ENCODE measurements at regions not wholly inside any gene's neighbourhood (a gene's known extent, or its start where the extent isn't known, plus 50 kb on each side); places are given as distances from the start of the nearest gene placed in this dataset.
"Not testable (repeated sequence)": the region's sequence is repeated elsewhere in the genome, so short reads cannot be mapped to it uniquely, and the experiment has no call there.

DNA sequence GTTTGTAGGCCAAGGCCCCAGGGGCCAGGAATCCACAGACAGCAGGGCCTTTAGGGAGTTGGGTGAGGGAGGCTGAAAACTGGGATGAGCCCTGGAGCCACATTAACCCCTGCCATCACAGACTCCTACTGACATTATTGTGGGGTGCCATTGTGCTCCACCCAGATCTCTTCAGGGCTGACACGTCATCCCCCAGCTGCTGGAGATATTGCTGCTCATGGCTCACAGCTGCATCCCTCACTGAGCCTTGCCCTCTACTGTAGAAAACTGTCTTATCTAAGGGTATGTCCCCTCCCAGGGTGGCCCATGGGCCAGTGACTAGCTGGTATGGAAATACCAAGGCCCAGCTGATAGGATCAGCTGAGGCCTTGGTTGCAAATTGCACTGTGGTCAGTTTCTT is 87.3 kb upstream of the PRR23C start:
- FAIRE-seq (no peak), DNase-seq (ENCODE audit: insufficient read length, low spot score) (no peak)

DNA sequence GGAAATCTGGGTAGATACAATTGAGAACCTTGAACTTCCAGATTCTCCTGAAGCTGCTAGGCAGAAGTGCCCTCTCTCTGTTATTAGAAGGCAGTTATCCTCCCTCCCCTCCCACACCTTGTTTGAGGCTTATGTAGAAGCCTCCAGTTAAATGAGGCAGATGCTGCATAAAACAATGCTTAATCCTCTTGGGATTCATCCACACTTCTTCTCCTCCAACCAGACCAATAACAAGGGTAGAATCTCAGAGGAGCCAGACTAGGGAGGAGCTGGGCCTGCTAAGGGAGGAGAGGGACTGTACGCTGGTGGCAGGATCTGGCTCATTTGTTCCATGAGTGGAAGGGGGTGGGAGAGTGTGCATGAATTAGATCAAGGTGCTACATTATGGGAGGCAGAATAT is 88.3 kb upstream of the PRR23C start:
- no peak for FAIRE-seq
- DNase-seq (ENCODE audit: insufficient read length, low spot score): no peak

DNA sequence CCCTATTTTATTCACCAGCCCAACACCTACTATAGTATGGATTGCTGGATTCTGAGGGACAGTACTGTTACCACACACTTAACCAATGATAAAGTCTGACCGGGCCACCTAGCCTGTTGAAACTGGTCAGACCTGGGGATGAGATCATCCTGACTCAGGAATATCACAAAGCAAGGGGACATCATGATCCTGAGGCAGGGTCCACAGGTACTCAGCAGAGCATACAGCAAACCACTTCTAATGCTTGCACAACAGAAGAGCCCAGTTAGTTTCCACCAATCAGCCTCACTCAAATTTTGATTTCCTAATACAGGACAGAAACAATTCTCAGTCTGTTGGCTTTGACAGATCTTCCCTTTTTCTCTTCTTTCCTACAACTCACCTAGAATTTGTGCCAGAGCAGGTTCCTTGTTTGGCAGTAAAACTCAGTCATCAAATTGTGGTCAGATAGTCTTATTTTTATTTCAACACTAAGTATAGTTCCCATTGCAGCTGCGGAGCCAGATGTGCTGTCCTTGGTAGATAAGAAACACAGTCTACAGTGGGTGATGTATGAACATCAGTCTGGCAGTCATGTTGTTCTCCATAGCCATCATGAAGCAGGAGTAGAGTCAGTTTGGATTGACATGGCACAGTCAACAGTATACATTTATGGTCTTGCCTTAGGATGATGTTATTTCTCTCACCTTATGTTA is 90.1 kb upstream of the PRR23C start:
- FAIRE-seq: no peak
- no peak for DNase-seq (ENCODE audit: insufficient read length, low spot score)

DNA sequence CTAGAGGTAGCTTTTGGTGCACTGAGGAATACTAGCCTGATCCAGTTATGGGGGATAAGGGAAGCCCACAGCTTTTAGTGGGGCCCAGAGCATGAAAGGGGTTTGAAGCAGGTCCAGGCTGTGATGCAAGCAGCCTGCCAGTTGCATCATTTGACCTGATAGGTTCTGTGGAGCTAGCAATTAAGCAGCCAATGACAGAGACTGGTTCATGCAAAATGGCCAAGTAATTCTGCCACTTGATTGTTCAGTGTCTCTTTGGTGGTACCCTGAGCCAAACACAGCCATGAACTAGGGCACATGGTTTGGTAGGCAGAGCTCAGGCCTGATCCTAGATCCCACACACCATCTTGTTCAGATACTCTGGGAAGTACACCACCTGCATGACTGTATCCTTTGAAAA is 91.0 kb upstream of the PRR23C start:
- no peak for DNase-seq (ENCODE audit: insufficient read length, low spot score)
- FAIRE-seq: no peak

DNA sequence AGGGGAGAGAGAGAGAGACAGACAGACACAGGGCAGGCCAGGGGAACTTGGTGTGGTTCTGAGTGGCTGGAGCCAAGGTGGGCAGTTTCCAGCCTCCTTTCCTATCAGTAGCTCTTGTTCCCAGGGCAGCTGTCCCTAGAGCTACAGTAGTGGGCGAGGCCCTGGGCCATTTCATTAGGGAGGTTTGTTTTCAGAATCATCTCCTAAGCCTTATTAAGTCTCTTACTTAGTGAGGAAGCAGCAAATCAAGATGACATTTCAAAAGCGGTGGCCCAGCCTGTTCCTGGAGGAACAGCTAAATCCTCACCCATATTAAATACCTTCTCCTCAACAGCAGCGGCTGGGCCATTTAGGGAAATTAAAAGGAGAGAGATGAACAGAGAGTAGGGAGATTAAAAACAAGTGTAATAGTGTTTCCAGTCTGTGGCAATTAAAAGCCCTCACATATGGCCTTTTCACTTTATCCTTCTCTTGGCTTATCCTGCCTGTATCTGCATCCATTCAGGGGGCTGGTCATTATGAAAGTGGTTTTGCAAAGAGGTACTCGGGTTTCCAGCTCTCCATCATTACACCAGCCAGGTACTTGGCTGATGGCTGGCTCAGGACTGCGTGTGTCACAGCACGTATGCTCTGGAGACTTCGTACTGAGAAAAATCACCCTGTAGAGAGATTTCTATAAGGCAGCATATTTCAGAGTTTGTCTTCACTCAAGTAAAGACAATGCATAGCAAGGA is 91.9 kb upstream of the PRR23C start:
- DNase-seq (ENCODE audit: insufficient read length, low spot score) (no peak), FAIRE-seq (no peak)

DNA sequence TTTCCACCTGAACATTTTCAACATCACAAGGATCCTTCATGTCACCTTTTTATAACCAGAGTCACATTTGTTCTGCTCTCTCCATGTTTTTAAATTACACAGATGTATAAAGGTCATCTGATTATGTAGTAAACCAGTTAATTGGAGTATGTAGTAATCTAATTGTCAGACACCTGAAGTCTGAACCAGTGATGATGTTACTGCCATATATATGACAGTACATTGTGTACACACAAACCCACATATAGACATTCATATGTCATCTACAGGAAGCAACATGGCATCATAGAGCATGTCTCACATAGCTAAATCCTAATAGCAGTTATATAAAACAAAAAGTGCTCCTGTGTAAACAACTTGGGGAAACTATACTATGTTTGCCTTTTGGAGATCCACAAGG is 95.9 kb upstream of the PRR23C start:
- DNase-seq (ENCODE audit: insufficient read length, low spot score): no peak
- FAIRE-seq: no peak

DNA sequence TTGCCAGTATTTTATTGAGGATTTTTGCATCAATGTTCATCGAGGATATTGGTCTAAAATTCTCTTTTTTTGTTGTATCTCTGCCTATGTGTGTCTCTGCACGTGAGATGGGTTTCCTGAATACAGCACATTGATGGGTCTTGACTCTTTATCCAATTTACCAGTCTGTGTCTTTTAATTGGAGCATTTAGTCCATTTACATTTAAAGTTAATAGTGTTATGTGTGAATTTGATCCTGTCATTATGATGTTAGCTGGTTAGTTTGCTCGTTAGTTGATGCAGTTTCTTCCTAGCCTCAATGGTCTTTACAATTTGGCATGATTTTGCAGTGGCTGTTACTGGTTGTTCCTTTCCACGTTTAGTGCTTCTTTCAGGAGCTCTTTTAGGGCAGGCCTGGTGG is 101.3 kb upstream of the PRR23C start:
- FAIRE-seq; DNase-seq (ENCODE audit: insufficient read length, low spot score): not testable (repeated sequence)

DNA sequence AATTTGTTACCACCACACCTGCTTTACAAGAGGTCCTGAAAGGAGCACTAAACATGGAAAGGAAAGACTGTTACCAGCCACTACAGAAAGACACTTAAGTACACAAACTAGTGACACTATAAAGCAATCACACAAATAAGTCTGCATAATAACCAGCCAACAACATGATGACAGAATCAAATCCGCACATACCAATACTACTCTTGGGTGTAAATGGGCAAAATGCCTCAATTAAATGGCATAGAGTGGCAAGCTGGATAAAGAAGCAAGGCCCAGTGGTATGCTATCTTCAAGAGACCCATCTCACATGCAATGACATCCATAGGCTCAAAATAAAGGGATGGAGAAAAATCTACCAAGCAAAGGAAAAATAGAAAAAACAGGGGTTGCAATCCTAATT is 106.8 kb upstream of the PRR23C start:
- DNase-seq (ENCODE audit: insufficient read length, low spot score): no peak
- no peak for FAIRE-seq

DNA sequence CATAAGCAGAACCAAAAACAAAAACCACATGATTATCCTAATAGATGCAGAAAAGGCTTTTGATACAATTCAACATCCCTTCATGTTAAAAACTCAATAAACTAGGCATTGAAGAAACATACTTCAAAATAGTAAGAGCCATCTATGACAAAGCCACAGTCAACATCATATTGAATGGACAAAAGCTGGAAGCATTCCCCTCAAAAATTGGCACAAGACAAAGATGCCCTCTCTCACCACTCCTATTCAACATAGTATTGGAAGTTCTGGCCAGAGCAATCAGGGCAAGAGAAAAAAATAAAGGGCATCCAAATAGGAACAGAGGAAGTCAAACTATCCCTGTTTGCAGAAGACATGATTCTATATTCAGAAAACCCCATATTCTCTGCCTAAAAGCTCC is 108.7 kb upstream of the PRR23C start:
- DNase-seq (ENCODE audit: insufficient read length, low spot score); FAIRE-seq: not testable (repeated sequence)

DNA sequence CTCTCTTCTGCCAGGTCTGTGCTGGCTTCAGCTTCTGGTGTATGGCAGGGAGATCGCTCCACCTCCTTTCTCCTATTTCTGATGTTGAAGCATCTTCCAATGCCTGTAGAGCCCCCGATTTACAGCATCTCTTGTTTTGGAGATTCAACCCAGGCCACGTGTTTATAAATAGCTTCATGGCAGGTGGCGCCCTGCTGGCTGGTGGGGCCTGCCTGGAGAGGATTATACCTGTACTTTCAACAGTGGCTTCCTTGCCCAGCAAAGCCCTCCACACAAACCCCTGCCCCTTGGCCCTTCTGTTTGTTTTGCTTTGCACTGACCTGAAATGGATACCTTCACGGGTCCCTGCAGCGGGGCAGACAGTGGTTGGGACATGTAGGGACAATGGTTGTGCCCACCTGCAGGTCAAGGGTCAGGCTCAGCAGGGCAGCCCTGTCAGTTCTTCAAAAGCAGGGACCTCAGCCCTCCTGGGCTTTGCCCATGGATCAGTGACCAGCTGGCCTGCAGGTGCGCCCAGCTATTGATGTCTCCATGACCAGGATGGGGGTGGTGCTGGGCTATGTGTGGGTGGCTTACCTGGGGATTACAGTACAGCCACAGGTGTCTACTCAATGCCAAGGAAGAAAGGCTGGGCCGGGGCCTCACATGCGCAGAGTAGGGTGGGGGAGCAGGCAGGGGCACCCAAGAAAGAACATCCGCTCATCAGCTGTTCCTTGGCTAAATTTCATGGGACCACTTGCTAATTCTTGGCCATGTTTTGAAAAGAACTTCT is 112.7 kb upstream of the PRR23C start:
- no peak for FAIRE-seq
- DNase-seq (ENCODE audit: insufficient read length, low spot score): no peak

DNA sequence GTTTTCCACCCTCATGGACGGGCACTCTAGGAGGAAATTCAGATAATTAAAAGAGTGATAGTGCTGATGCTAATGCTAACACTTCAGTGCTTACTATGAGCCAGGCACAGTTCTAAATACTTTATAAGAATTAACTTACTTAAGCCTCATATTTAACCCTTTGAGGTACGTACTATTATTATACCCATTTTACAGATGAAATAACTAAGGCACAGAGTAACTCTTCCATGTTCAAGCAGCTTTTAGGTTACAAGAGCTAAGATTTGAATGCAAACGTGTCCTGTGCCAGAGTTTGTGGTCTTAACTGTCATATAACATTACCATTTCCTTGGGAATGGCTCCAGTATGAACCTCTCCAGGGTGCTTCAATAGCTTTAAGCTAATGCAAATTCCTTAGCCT is 114.7 kb upstream of the PRR23C start:
- DNase-seq (ENCODE audit: insufficient read length, low spot score) (no peak), FAIRE-seq (no peak)

DNA sequence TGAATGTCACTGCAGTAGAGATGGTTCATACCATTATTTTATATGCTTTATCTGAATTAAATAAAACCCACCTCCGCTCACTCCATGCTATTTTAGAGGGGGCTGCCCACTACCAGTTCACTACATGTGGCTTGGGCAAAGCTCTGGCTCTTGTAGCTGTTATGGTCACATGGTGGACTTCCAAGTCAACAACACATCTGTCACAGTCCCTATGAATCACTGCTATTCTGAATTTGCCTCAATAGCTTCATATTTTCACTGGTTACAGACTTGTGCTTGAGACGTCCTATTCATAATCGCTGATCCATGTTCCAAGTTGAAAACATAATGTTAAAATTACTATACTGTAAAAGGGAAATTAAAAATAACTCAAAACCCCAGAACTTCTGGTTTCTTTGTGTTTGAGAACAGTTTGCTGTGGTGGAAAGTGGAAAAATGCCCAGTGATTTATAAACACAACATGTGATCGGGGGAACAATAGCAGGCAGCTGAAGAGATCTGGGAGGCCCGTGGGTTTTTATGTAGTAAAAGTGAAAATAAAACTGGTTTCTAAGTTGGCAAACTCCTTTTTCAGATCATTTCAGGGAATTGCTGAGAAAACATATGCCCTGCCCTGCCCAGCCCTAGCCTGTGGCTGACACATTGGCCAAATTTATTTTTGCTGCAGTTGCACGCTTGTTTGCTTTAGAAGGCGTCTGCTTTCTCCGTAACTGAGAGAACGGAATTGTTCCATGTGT is 128.8 kb upstream of the PRR23C start:
- FAIRE-seq: no peak
- DNase-seq (ENCODE audit: insufficient read length, low spot score): no peak

DNA sequence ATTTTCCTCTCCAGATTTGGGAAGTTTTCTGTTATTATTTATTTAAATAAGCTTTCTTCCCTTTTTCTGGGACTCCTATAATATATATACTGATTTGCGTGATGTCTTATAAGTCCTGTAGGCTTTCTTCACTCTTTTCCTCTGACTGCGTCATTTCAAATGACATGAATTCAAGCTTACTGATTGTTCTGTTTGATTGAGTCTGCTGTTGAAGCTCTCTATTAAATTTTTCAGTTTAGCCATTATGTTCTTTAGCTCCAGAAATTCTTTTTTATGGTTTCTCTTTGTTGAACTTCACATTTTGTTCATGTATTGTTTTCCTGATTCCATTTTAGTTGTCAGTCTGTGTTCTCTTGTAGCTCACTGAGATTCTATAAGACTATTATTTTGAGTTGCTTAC is 135.8 kb upstream of the PRR23C start:
- FAIRE-seq: no peak

DNA sequence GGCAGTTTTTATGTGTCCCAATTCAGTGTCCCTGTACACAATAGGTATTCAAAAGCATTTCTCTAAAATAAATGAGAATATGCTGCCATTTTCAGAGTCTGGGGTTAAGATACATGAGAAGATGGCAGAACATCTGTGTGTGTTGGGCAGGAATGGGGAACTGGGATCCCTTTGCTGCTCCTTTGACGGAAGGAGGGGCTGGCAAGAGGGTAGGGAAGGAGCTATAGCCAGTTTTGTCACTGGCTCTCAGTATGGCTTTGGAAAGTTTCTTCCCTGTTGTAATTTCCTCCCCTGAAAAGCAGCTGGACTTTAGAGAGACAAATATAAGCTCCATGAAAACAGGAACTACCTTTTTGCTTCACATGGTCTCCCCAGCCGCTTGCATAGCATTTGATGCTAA is 137.5 kb upstream of the PRR23C start:
- no peak for DNase-seq (ENCODE audit: insufficient read length, low spot score)
- FAIRE-seq: no peak

More for the DNA sequence above, 135.8 kb upstream of the PRR23C start:
- DNase-seq (ENCODE audit: insufficient read length, low spot score): no peak

DNA sequence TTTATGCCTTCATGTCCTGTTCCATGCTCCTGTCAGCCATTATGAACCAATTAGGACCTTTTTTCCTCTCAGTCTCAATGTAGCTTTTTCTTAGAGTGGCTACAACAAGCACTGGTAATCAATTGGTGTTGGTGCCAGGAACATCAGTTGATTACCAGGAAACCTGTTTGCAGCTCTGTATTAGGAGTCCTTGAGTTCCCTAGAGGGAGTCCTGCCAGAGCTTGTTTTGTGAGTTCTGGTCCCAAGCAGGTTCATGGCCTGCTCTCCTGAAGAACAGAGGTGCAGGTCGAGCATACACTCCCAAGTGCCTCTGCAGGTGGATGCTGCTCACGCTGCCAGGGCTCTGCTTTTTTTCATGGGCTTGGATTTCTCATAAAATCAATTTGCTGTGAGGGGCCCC is 137.9 kb upstream of the PRR23C start:
- DNase-seq (ENCODE audit: insufficient read length, low spot score) (no peak), FAIRE-seq (no peak)

DNA sequence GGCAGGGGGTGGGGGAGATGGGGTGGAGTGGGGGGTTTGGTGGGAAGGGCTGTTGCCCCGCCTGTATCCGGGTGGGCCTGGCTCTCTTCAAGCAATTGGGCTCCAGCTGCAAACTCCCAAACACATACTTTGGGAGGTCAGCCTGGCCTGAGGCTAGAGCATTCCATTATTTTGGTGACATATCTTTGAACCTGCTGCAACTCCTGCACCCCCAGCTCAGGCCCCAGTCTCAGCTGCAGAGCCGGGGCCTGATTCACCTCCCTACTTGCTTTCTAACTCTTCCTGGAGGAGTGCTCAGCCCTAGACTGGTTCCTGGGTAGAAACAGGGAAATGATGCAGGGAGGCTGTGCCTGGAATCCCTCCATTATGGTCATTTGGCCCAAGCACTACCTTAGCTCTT is 140.8 kb upstream of the PRR23C start:
- DNase-seq (ENCODE audit: insufficient read length, low spot score): no peak
- FAIRE-seq: no peak

DNA sequence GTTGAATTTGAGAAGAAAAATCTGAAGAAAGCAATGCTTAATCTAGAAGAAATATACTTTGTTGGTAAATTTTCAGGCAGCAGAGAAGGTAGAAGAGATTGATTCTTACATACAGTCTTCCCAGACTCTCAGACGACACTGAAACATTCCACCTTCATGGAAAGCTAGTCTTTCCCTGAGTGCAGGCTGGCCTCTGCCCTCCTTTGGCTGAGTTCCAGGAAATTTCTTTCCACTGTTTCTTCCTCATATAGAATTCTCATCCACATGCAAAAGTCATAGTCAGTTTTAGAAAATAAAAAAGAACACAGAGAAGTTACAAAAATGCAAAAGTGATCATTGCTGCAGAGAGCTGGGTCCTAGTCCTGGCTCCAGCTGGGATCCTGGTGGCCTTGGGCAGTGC is 142.5 kb upstream of the PRR23C start:
- no peak for DNase-seq (ENCODE audit: insufficient read length, low spot score)

DNA sequence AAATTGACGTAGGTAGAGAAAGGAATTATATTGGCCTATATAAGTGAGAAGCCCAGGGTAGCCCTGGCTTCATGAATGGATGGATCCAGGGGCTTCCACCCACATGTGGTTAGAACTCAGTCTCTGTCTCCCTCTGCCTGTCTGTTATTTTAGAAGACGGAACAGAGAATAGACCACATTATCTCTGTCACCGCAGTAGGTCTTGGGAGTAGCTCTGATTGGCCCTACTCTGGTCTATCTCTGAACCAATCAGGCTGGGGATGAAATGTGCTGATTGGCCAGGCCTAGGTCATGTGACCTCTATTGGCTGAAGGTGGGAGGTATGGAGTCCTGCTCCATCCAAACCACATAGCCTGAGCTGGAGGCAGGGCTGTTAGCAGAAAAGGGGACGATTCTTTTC is 143.0 kb upstream of the PRR23C start:
- DNase-seq (ENCODE audit: insufficient read length, low spot score) (no peak), FAIRE-seq (no peak)

More for the DNA sequence above, 142.5 kb upstream of the PRR23C start:
- no peak for FAIRE-seq

DNA sequence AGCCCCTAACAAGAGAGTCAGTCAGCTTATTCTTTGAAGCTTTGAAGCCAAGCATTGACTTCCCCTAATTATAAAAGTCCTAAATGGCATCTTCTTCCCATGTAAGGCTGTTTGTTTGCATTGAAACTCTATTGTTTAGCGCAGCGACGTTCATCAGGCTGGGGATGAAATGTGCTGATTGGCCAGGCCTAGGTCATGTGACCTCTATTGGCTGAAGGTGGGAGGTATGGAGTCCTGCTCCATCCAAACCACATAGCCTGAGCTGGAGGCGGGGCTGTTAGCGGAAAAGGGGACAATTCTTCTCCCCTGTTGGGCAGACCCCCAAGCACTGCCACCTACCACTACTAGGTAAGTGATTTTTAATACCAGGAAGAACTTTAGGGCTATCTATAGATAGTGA is 145.3 kb upstream of the PRR23C start:
- FAIRE-seq: no peak

DNA sequence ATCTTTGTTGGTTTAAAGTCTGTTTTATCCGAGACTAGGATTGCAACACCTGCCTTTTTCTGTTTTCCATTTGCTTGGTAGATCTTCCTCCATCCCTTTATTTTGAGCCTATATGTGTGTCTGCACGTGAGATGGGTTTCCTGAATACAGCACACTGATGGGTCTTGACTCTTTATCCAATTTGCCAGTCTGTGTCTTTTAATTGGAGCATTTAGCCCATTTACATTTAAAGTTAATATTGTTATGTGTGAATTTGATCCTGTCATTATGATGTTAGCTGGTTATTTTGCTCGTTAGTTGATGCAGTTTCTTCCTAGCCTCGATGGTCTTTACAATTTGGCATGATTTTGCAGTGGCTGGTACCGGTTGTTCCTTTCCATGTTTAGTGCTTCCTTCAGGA is 149.4 kb upstream of the MRPS22 start:
- FAIRE-seq; DNase-seq (ENCODE audit: insufficient read length, low spot score): not testable (repeated sequence)

More for the DNA sequence above, 145.3 kb upstream of the PRR23C start:
- DNase-seq (ENCODE audit: insufficient read length, low spot score): no peak

DNA sequence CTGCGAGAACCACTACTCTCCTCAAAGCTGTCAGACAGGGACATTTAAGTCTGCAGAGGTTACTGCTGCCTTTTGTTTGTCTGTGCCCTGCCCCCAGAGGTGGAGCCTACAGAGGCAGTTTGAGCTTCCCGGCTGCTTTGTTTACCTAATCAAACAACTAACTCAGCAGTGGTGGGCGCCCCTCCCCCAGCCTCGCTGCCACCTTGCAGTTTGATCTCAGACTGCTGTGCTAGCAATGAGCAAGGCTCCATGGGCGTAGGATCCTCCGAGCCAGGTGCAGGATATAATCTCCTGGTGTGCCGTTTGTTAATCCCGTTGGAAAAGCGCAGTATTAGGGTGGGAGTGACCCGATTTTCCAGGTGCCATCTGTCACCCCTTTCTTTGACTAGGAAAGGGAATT is 147.7 kb upstream of the MRPS22 start:
- DNase-seq (ENCODE audit: insufficient read length, low spot score); FAIRE-seq: not testable (repeated sequence)
